Neuronal stem cell (in vitro differentiated cells): ENCODE measurements at regions not wholly inside any gene's neighbourhood (a gene's known extent, or its start where the extent isn't known, plus 50 kb on each side); places are given as distances from the start of the nearest gene placed in this dataset.

Experiments used
- DNase-seq: peaks from one replicate; pipeline ENCODE4 v3.0.0-alpha.2; 2013; ENCODE audit warnings: low spot score
- H2AFZ ChIP-seq: one replicate; pipeline ENCODE4 v1.6.1; 2013; ENCODE audit warnings: mild to moderate bottlenecking, low read length, inconsistent platforms
- H2AK5ac ChIP-seq: 2 replicates; pipeline ENCODE4 v1.6.1; 2013; ENCODE audit warnings: low read depth, mild to moderate bottlenecking, inconsistent platforms, low read length, moderate library complexity, mixed read lengths
- H2BK120ac ChIP-seq: 2 replicates; pipeline ENCODE4 v1.6.1; 2013; ENCODE audit warnings: low read depth, mild to moderate bottlenecking, inconsistent platforms, low read length, moderate library complexity, mixed read lengths
- H2BK12ac ChIP-seq: one replicate; pipeline ENCODE4 v1.6.1; 2013; ENCODE audit warnings: low read length, inconsistent platforms
- H2BK15ac ChIP-seq: 2 replicates; pipeline ENCODE4 v1.6.1; 2013; ENCODE audit warnings: mild to moderate bottlenecking, low read length, inconsistent platforms, mixed read lengths
- H2BK5ac ChIP-seq: one replicate; pipeline ENCODE4 v1.6.1; 2013; ENCODE audit warnings: inconsistent platforms, mild to moderate bottlenecking, low read length, moderate library complexity
- H3K14ac ChIP-seq: one replicate; pipeline ENCODE4 v1.6.1; 2013; ENCODE audit warnings: low read length, inconsistent platforms
- H3K18ac ChIP-seq: 2 replicates; pipeline ENCODE4 v1.6.1; 2013; ENCODE audit warnings: low read length, inconsistent platforms
- H3K23ac ChIP-seq: 2 replicates; pipeline ENCODE4 v1.6.1; 2013; ENCODE audit warnings: low read depth, mild to moderate bottlenecking, mixed read lengths, low read length, inconsistent platforms; ENCODE audit not compliant: poor library complexity
- H3K27ac ChIP-seq: replicated peaks from 3 replicates; pipeline ENCODE4 v1.5.1; 2013; ENCODE audit warnings: low read length, inconsistent platforms
- H3K27me3 ChIP-seq, 3 experiments: 2 replicates each; pipeline ENCODE4 v1.6.1; 2013; ENCODE audit warnings: low read length in 3 of 3, mild to moderate bottlenecking in 2 of 3, inconsistent platforms in 1 of 3, low read depth in 1 of 3, mixed read lengths in 1 of 3, moderate library complexity in 1 of 3; ENCODE audit not compliant: control insufficient read depth in 3 of 3, insufficient read depth in 3 of 3
- H3K36me3 ChIP-seq, 2 donors: replicated peaks in 1 of 2; 2 replicates each; pipeline ENCODE4 v1.6.1; 2013; ENCODE audit warnings: low read length in 2 of 2; ENCODE audit not compliant: control insufficient read depth in 2 of 2, insufficient read depth in 2 of 2
- H3K4ac ChIP-seq: 2 replicates; pipeline ENCODE4 v1.6.1; 2013; ENCODE audit warnings: inconsistent platforms, mild to moderate bottlenecking, low read length, moderate library complexity
- H3K4me1 ChIP-seq, 2 donors: 1 replicate in 1 of 2; 2 replicates in 1 of 2; pipeline ENCODE4 v1.6.1; 2013; ENCODE audit warnings: low read length in 2 of 2, low read depth in 1 of 2; ENCODE audit not compliant: control insufficient read depth in 2 of 2, insufficient read depth in 1 of 2
- H3K4me2 ChIP-seq: one replicate; pipeline ENCODE4 v1.6.1; 2013; ENCODE audit warnings: mild to moderate bottlenecking, low read length, inconsistent platforms; ENCODE audit not compliant: insufficient read depth, poor library complexity, severe bottlenecking
- H3K4me3 ChIP-seq, 2 donors: 2 replicates each; pipeline ENCODE4 v1.5.1; 2013; ENCODE audit warnings: low read length in 2 of 2, mild to moderate bottlenecking in 2 of 2, inconsistent platforms in 1 of 2, moderate library complexity in 1 of 2
- H3K79me1 ChIP-seq: one replicate; pipeline ENCODE4 v1.6.1; 2013; ENCODE audit warnings: low read depth, mild to moderate bottlenecking, inconsistent platforms, low read length, moderate library complexity
- H3K9ac ChIP-seq: one replicate; pipeline ENCODE4 v1.6.1; 2013; ENCODE audit warnings: mild to moderate bottlenecking, low read depth, low read length, inconsistent platforms; ENCODE audit not compliant: poor library complexity
- H3K9me3 ChIP-seq, 2 donors: replicated peaks in 1 of 2; 2 replicates each; pipeline versions ENCODE3 to v1.6.1; 2013; ENCODE audit warnings: low read length in 2 of 2, mild to moderate bottlenecking in 2 of 2, inconsistent platforms in 1 of 2, low read depth in 1 of 2, mixed read lengths in 1 of 2, moderate library complexity in 1 of 2; ENCODE audit not compliant: control insufficient read depth in 2 of 2, insufficient read depth in 1 of 2
- H4K8ac ChIP-seq: one replicate; pipeline ENCODE4 v1.6.1; 2013; ENCODE audit warnings: low read depth, mild to moderate bottlenecking, inconsistent platforms, low read length, moderate library complexity
- H4K91ac ChIP-seq: one replicate; pipeline ENCODE4 v1.6.1; 2013; ENCODE audit warnings: low read length, low read depth, mild to moderate bottlenecking, inconsistent platforms; ENCODE audit not compliant: poor library complexity
- WGBS, 2 donors: extraction: QIAGEN DNeasy Blood & Tissue Kit; methylation state at CpG; one replicate each; pipeline ENCODE4 v1.1.7; 2013; ENCODE audit warnings: missing lambda C conversion rate in 2 of 2, mixed read lengths in 1 of 2; ENCODE audit not compliant: insufficient read length in 2 of 2, insufficient replicate concordance in 1 of 2; ENCODE audit errors: extremely low coverage in 2 of 2; 5-methylcytosine and 5-hydroxymethylcytosine counted together

DNA sequence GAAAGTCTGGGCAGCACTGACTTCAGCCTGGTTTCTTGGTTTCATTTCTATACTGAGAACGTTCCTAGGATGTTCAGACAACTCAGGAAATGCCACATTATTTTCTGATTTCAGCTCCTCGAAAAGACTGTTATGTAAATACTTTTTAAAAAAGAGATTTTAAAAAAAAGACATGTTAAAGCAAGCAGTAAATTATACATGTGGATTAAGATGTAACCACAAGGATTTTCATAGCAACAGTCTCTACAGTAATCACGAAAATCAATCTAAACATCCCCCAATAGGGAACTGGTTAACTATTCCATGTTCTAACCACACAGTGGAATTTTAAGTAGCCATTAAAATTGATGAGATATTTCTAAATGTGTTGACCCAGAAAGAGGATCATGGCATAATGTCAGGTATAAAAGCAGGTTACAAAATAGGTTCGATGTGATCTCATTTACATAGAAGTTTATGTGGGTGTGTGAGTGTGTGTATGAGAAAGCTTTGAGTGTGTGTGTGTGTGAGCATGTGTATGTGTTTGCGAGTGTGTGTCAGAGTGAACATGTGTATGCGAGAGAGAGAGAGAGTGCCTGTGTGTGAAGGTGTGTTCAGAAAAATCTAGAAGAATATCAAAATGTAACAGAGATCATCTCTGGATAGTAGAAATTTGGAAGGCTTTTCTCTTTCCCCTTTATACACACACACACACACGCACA is 63.0 kb upstream of the ERCC4 start:
- H2AK5ac ChIP-seq: no peak overlapping the region
- no peak for DNase-seq

DNA sequence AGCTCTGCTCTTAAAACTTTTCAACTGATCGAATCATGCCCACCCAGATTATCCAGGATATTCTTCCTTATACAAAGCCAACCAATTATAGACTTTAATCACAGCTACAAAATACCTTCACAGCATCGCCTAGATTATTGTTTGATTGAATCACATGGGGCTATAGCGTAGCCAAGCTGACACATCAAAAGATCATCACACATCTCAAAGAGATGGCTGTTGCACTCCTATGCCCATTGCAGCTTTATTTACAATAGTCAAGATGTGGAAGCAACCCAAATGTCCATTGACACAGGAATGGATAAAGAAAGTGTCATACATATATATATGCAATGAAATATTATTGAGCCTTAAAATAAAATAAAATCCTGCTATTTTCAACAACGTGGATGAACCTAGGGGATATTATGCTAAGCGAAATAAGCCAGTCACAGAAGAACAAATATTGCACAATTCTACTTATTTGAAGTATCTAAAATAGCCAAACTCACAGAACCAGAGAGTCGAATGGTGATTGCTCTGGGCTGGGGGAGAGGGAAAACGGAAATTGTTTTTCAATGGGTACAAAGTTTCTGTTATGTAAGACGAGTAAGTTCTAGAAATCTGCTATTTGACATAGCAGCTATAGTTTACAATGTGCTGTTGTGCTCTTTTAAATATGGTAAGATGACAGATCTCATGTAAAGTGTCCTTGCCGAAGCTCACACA is 60.9 kb upstream of the ERCC4 start:
- H3K23ac ChIP-seq: no peak overlapping the region
- H2AK5ac ChIP-seq: no peak overlapping the region
- no peak for DNase-seq
- H2AFZ ChIP-seq: no peak overlapping the region
- H3K27me3 ChIP-seq: no peaks in the 10 kb centered on the region
- H4K91ac ChIP-seq: no peak overlapping the region
- no peak overlapping the region for H4K8ac ChIP-seq
- no peak overlapping the region for H2BK5ac ChIP-seq
- H3K18ac ChIP-seq: no peak overlapping the region
- no peaks in the 10 kb centered on the region for H3K36me3 ChIP-seq
- WGBS, 2 donors: no CpG with 5 or more reads among the region's 9 CpGs
- H2BK12ac ChIP-seq: no peak overlapping the region
- peaks cover 0 to 2% of the 10 kb centered on the region in 2 donors for H3K9me3 ChIP-seq
- no peak overlapping the region for H3K4me2 ChIP-seq
- no peaks in the 10 kb centered on the region for H3K4me1 ChIP-seq
- no peak overlapping the region for H3K14ac ChIP-seq
- H3K27ac ChIP-seq: no peak overlapping the region
- no peak overlapping the region for H3K4ac ChIP-seq
- H2BK15ac ChIP-seq: no peak overlapping the region
- H3K79me1 ChIP-seq: no peaks in the 10 kb centered on the region
- H3K9ac ChIP-seq: no peak overlapping the region
- H3K4me3 ChIP-seq: no peak overlapping the region
- no peak overlapping the region for H2BK120ac ChIP-seq

More for the DNA sequence above, 63.0 kb upstream of the ERCC4 start:
- Histone ChIP-seq H3K23ac (no peak overlapping the region), H3K36me3 (no peaks in the 10 kb centered on the region), H3K14ac (no peak overlapping the region), H3K18ac (no peak overlapping the region), H3K27me3 (no peaks in the 10 kb centered on the region), H3K4me2 (no peak overlapping the region), H3K9ac (no peak overlapping the region), H4K91ac (no peak overlapping the region), H3K27ac (no peak overlapping the region), H4K8ac (no peak overlapping the region), H3K4me1 (no peaks in the 10 kb centered on the region), H2BK15ac (no peak overlapping the region), H2BK12ac (no peak overlapping the region), H3K9me3 (no peaks in the 10 kb centered on the region), H3K79me1 (no peaks in the 10 kb centered on the region), H3K4me3 (no peak overlapping the region), H3K4ac (no peak overlapping the region), H2AFZ (no peak overlapping the region), H2BK120ac (no peak overlapping the region), H2BK5ac (no peak overlapping the region)
- WGBS, 2 donors: 100% methylated on average over 2 of the region's 7 CpGs; no CpG with 5 or more reads in 1 of the 2 donors

DNA sequence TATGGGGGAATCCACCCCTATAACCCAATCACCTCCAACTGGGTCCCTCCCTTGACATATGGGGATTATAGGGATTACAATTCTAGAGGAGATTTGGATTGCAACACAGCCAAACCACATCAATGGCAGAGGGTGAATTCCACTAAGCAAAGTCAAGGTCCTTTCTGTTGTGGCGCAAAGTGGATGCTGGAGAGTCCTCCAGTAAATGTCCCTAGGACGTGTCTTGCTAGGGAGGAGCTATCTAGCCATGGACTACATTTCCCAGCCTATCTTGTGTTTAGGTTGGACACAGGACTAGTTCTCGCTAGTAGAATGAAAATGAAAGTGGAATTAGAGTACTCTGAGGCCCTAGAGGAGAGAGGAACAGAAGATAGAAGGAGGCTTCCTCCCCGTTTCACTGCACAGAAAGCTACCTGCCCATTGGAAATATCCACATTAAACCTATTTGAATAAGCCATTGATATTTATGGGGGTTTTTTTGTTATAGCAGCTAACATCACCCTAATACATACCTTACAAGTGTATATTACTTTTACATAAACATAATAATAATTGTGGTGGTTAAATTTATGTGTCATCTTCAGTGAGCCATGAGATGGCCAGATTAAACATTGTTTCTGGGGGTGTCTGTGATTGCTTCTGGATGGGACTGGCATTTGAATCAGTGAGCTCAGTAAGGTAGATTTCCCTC is 56.7 kb upstream of the ERCC4 start:
- no peaks in the 10 kb centered on the region for H3K79me1 ChIP-seq
- H3K4me2 ChIP-seq: no peak overlapping the region
- H3K4ac ChIP-seq: no peak overlapping the region
- H3K9me3 ChIP-seq: peaks cover 0 to 2% of the 10 kb centered on the region in 2 donors
- no peak overlapping the region for H3K9ac ChIP-seq
- H3K14ac ChIP-seq: no peak overlapping the region
- no peak overlapping the region for H3K4me3 ChIP-seq
- no peaks in the 10 kb centered on the region for H3K27me3 ChIP-seq
- no CpG with 5 or more reads among the region's 4 CpGs for WGBS, 2 donors
- H3K23ac ChIP-seq: no peak overlapping the region
- no peak overlapping the region for H2AK5ac ChIP-seq
- H4K8ac ChIP-seq: no peak overlapping the region
- no peaks in the 10 kb centered on the region for H3K4me1 ChIP-seq
- no peak overlapping the region for H3K18ac ChIP-seq
- no peak for DNase-seq
- H2BK5ac ChIP-seq: no peak overlapping the region
- H2AFZ ChIP-seq: no peak overlapping the region
- H2BK15ac ChIP-seq: no peak overlapping the region
- H2BK120ac ChIP-seq: no peak overlapping the region
- no peaks in the 10 kb centered on the region for H3K36me3 ChIP-seq
- no peak overlapping the region for H4K91ac ChIP-seq
- H3K27ac ChIP-seq: no peak overlapping the region
- no peak overlapping the region for H2BK12ac ChIP-seq

DNA sequence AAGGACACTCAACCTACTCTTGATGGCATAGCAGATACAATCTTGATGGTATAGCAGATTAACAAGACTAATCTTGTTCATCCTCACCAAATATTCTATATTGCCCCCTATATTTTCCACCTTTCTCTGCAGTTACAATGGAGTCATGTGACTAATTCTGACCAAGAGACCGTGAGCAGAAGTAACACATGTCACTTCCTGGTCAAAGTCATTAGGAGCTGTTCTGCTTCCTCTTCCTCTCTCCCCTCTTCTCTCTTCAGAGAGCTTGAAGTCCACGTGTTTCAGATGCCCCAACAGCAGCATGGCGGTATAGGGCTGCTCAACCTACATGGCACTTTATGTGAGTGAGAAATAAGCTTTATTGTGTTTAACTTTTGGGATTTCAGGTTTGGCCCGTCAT is 55.3 kb upstream of the ERCC4 start:
- no peak overlapping the region for H3K14ac ChIP-seq
- no peak overlapping the region for H4K8ac ChIP-seq
- H3K9ac ChIP-seq: no peak overlapping the region

More for the DNA sequence above, 55.3 kb upstream of the ERCC4 start:
- Histone ChIP-seq H3K4me3 (no peak overlapping the region), H2AFZ (no peak overlapping the region), H3K18ac (no peak overlapping the region), H2AK5ac (no peak overlapping the region), H3K9me3 (peaks cover 0 to 2% of the 10 kb centered on the region in 2 donors), H3K79me1 (no peaks in the 10 kb centered on the region), H3K4ac (no peak overlapping the region), H3K4me1 (no peaks in the 10 kb centered on the region), H2BK15ac (no peak overlapping the region), H3K27ac (no peak overlapping the region), H3K36me3 (no peaks in the 10 kb centered on the region), H3K23ac (no peak overlapping the region), H3K4me2 (no peak overlapping the region), H4K91ac (no peak overlapping the region), H2BK120ac (no peak overlapping the region), H3K27me3 (no peaks in the 10 kb centered on the region), H2BK12ac (no peak overlapping the region), H2BK5ac (no peak overlapping the region)
- WGBS, 2 donors: no CpG with 5 or more reads among the region's 4 CpGs
- DNase-seq: no peak
